Thyroid gland (tissue), 4 donors: ENCODE measurements at regions not wholly inside any gene's neighbourhood (a gene's known extent, or its start where the extent isn't known, plus 50 kb on each side); places are given as distances from the start of the nearest gene placed in this dataset.

ENCODE experiments used
- POLR2A ChIP-seq, 2 donors: fragments of 450-650 bp; IDR thresholded peaks; one replicate each; pipeline ENCODE4 v1.6.1; 2017; ENCODE audit warnings: antibody characterized with exemption in 2 of 2, mild to moderate bottlenecking in 2 of 2, moderate library complexity in 1 of 2
- TF ChIP-seq, protein P1 (sequence below), 6 experiments: fragments of 200-600 bp in 3 of 6; fragments of 450-650 bp in 3 of 6; sonication (generic) in 3 of 6; IDR thresholded peaks; one replicate each; pipeline ENCODE4 v1.5.1; 2016 to 2019; ENCODE audit warnings: antibody characterized with exemption in 6 of 6, mild to moderate bottlenecking in 2 of 6, inconsistent platforms in 1 of 6, moderate library complexity in 1 of 6

DNA sequence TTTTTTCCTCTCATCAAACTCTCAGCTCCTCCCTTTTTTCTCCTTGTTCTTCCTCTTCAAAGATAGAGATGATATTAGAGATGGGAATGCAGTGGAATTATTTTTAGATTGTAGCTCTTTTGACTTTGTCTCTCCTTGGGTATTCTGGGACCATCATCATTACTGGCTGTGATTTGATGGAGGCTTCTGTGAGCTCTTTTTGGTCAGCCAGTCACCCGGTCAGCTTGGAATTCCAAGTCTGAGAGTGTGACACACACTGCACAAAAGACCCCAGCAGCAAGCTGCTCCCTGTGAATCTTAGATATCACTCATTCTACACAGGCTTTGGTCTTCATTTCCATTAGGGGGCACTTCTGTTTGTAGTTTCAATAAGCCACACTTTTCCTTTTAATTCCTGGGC lies 51.6 kb upstream of the NEK7 start:
- TF ChIP-seq, protein P1, sequence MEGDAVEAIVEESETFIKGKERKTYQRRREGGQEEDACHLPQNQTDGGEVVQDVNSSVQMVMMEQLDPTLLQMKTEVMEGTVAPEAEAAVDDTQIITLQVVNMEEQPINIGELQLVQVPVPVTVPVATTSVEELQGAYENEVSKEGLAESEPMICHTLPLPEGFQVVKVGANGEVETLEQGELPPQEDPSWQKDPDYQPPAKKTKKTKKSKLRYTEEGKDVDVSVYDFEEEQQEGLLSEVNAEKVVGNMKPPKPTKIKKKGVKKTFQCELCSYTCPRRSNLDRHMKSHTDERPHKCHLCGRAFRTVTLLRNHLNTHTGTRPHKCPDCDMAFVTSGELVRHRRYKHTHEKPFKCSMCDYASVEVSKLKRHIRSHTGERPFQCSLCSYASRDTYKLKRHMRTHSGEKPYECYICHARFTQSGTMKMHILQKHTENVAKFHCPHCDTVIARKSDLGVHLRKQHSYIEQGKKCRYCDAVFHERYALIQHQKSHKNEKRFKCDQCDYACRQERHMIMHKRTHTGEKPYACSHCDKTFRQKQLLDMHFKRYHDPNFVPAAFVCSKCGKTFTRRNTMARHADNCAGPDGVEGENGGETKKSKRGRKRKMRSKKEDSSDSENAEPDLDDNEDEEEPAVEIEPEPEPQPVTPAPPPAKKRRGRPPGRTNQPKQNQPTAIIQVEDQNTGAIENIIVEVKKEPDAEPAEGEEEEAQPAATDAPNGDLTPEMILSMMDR (IDR thresholded peaks at IDR 0.05) = no peak
- no peak for TF ChIP-seq POLR2A (IDR thresholded peaks at IDR 0.05)
